Epithelial cell of esophagus (primary cell): ENCODE measurements at regions not wholly inside any gene's neighbourhood (a gene's known extent, or its start where the extent isn't known, plus 50 kb on each side); places are given as distances from the start of the nearest gene placed in this dataset.

Experiments
- DNase-seq: peaks from one replicate; pipeline ENCODE4 v3.0.0; 2010; ENCODE audit warnings: low read depth
- H3K4me3 ChIP-seq: 2 replicates; pipeline ENCODE4 v1.5.1; 2011; ENCODE audit warnings: mild to moderate bottlenecking, low read length, control low read depth
- CTCF ChIP-seq: IDR thresholded peaks from 2 replicates; pipeline ENCODE4 v1.5.1; 2011; ENCODE audit warnings: low read depth, mild to moderate bottlenecking, low read length, control low read depth, inconsistent platforms; ENCODE audit not compliant: insufficient read depth; ENCODE audit errors: missing control alignments

- no peak for DNase-seq
- TF ChIP-seq CTCF = no peak
Measured at GRCh38 chr10:113264333-113265131, 288.3 kb upstream of the HABP2 start.

GRCh38 chr10:113266147-113266546 lies 286.7 kb upstream of the HABP2 start:
- no peak for DNase-seq
- H3K4me3 ChIP-seq = no peak overlapping the region
- TF ChIP-seq CTCF = no peak

More at GRCh38 chr10:113264333-113265131, 288.3 kb upstream of the HABP2 start:
- no peak overlapping the region for H3K4me3 ChIP-seq

GRCh38 chr10:113267619-113268562 lies 285.0 kb upstream of the HABP2 start:
- no peak for DNase-seq
- TF ChIP-seq CTCF = no peak
- no peak overlapping the region for H3K4me3 ChIP-seq

GRCh38 chr10:113269333-113269732 lies 283.5 kb upstream of the HABP2 start:
- no peak overlapping the region for H3K4me3 ChIP-seq
- no peak for TF ChIP-seq CTCF
- DNase-seq = no peak

- TF ChIP-seq CTCF = no peak
- no peak for DNase-seq
- H3K4me3 ChIP-seq = no peak overlapping the region
Measured at GRCh38 chr10:113272511-113272910, 280.3 kb upstream of the HABP2 start.

GRCh38 chr10:113273181-113274163 lies 279.4 kb upstream of the HABP2 start:
- no peak for TF ChIP-seq CTCF
- H3K4me3 ChIP-seq = no peak overlapping the region
- no peak for DNase-seq
